ENCODE measurements at regions not wholly inside any gene's neighbourhood (a gene's known extent, or its start where the extent isn't known, plus 50 kb on each side); places are given as distances from the start of the nearest gene placed in this dataset.

- DNase-seq = no peak
Observed at GRCh38 chr3:193997228-193998122, 138.5 kb upstream of the HES1 start.

GRCh38 chr3:193998123-193998448 is 137.9 kb upstream of the HES1 start:
- DNase-seq = peak in 1 of 2 donors; percentile 21

- no peak for DNase-seq
Observed at GRCh38 chr3:193998628-193999195, 137.2 kb upstream of the HES1 start.

DNA sequence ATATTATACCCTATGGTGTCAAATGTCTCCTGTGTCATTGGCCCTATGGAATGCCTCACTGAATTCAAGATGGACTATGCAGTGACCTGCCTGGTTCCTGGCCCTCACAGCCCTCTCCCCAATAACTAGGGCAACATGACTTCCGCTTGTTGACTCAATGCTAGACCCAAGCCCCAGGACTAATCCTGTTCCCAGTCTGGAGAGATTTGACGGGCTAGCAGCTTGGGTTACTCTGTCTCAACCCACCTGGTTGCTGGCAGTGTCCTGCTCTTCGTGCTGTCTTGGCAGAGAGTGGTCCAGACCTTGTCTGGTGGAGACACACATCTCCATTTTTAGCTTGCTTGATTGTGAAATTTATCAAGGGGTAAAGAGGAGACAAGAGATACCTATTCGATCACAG is 135.8 kb upstream of the HES1 start:
- no peak for DNase-seq

DNA sequence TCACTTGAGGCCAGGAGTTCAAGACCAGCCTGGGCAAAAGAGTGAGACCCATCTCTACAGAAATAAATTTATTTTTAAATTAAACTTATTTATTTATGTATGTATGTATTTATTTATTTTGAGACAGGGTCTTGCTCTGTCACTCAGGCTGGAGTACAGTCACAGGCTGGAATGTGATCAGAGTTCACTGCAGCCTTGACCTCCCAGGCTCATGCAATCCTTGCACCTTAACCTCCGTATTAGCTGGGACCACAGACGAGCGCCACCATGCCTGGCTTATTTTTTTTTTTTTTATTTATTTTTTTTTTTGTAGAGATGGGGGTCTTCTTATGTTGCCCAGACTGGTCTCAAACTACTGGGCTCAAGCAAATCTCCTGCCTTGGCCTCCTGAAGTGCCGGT is 135.2 kb upstream of the HES1 start:
- no peak for DNase-seq

DNA sequence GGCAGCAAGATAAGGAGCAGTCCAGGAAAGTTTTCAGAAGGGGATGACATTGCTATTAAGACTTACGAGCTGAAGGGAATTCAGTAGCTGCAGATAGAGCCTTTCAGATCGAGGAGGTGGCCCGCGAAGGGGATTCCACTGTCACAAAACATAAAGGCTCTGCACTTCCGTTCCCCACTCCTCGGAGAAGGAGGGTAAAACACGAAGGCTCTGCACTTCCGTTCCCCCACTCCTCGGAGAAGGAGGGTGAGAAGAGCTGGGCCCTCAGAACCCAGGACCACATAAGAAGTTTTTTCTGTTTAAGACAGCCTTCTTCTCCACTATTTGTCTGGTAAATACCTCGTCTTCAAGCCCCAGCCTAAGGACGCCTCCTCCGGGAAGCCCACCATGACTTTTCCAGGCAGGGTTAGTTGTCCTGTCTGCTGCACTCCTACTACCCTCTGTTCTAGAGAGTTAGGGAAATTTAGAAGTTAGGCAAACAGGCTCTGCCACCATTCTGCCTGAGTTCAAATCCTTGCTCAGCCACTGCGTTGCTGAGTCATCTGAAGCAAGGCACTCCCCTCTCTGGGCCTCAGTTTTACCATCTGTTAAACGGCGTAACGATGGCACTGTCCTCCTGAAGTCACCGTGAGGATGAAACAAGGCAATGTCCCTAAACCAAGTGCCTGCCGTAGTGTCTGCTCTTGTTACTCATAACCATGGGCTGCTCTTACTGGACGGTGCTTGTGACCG is 134.1 kb upstream of the HES1 start:
- DNase-seq = no peak

DNA sequence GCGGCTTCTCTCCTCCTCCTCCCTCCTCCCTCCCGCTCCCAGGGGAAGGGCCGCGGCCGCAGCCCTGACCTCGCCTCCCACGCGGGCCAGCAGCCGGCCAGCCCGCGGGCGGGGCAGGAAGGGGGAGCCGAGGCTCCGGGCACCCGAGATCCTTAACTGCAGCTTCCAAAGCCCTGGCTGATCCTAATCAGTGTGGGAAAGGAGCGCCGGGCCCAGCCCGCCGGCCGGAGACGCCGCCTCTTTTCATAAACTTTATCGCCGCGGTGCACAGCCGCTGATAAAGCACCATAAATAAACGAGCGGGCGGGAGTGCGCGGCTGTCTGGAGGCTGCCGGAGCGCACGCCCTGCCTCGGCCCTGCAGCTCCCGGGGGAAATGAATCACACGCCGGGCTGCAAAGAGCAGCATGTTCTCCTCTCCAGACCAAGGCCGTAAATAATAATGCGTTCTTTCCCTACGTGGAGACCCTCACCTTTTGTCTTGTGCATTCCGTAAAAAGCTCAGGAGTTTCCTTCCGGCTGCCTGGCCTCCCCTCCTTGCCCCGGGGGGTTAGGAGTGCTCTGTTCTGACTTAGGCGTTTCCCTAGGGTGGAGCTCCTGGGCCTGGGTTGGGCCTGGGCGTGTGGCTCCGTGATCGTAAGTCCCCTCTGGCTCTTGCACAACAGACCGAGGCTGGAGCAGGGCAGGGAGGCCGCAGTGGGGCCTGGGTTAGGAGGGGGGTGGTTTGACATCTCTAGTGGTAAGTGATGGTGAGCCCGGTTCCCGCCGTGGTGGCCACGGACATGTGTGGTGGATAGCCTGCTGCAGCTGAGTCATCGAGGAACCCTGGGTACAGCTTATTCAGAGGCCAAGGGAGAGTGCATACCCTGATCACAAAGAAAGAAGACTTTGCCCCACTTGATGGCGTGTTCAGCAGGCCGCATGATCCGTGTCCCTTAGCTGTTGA is 132.6 kb upstream of the HES1 start:
- DNase-seq = peak; percentile 77 to 91

DNA sequence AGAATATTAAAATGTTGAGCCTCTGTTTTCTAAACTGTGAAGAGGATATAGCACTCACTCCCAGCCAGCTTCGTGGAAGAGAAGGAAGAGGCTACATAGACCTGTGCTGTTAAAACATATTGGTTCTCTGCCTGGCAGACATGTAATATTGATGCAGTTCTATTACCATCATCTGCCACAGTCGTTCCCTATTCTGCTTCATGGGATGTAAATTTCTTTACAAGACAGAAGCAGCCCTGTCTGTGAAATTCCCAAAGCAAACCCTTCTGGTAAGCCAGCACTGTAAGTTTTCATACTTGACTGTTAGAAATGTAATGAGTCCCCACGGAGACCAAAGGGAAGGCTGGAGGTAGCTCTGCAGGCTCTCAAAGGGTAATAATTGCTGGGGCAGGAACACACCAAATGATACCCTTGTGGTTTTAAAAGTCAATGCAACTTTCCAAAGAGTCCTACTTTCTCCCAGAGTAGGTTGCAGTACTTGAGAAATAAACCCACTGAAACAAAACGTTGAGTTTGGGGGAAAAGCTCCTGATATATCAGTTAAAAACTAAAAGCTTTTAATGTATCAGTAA is 129.9 kb upstream of the HES1 start:
- no peak for DNase-seq

- DNase-seq = no peak
Observed at GRCh38 chr3:194007592-194008337, 128.2 kb upstream of the HES1 start.

GRCh38 chr3:194009019-194009418 is 126.9 kb upstream of the HES1 start:
- no peak for DNase-seq

DNA sequence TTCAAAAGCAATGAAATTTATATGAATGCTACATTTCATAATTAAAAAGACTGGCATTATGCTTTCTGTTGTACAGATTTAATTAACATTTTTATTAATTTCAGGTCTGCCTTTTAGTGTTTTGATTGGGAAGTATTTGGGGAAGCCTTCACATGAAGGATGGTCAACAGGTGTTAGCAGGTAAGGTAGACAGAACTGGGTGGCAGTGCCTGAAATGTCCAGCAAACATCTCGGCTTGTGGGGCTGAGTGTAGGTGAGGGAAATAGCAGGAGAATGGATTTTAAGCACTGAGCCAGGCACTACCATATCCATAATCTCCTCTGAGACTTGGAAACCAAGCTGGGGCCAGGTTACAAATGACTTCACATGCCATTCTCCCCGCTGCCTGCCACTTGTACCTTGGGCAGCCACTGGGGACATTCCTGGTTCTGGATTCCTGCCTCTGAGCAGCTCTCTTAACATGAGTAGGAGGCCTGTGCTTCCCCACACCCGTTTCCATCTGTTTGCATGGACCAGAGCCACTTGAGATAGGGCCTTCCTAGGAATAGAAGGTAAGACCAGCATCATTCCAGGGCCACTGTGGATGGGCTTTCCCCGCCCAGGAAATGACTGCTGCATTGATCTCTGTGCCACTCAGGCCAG is 125.9 kb upstream of the HES1 start:
- no peak for DNase-seq

DNA sequence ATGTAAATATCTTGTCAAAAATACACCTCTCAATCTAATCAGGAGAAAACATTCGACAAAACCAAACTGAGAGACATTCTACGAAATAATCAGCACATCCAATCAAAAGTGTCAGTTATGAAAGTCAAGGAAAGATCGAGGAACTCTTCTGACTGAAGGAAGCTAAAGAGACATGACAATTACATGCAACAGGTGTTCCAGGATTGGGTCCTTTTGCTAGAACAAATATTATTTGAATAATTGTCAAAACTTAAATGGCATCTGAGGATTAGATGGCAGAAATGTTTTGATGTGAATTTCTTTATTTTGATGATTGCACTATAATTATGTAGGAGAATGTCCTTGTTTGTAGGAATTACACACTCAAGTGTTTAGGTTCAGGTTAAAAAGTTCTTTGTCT is 124.1 kb upstream of the HES1 start:
- no peak for DNase-seq

DNA sequence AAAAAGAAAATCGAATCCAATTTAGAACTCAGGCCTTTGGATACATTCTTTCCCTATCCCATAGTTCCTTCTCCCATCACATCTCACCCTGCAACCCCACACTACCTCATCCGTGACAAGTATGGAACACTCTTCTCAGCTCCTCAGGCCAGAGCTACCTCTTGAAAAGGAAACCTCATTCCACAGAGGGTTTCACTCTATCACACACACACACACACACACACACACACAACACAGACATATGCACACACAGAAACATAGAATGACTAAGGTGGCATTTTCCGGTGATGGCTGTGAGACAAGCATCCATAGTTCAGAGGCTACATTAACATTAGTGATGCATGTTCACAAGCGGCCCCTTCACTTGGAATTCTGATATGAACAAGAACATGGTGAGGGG is 122.0 kb upstream of the HES1 start:
- no peak for DNase-seq

DNA sequence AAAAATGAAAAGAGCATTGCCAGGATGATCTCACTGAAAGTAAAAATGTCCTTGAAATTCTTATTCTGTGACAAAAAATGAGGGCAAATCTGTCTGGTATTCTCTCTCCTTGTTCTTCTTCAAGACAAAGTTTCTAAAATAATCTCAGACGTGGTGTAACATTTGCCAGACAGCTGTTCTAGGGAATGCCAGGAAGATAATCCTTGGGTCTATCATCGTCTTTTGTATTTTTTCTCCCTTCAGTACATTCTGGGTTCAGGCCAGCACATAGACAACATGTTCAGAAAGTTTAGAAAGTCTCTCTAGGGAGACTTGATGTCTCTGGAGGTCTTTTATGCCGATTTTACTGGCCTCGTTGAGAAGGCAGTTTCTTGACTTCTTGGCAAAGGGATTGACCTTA is 121.2 kb upstream of the HES1 start:
- no peak for DNase-seq

- no peak for DNase-seq
Observed at GRCh38 chr3:194019398-194020165, 116.4 kb upstream of the HES1 start.

GRCh38 chr3:194022052-194022451 is 113.9 kb upstream of the HES1 start:
- no peak for DNase-seq

GRCh38 chr3:194022816-194023215 is 113.1 kb upstream of the HES1 start:
- DNase-seq = no peak

- peak in 1 of 2 donors; percentile 53 for DNase-seq
Observed at GRCh38 chr3:194023501-194024280, 112.3 kb upstream of the HES1 start.

DNA sequence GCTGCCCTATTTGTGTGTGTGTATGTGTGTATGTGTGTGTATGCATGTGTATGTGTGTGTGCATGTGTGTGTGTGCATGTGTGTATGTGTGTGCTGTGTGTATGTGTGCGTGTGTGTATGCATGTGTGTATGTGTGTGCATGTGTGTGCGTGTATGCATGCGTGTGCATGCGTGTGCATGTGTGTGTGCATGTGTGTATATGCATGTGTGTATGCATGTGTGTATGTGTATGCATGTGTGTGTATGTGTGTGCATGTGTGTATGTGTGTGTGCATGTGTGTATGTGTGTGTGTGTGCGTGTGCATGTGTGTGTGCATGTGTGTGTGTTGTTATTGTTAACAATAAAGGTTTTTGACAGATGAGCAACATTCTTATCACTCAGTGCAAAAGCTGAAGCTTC is 110.8 kb upstream of the HES1 start:
- no peak for DNase-seq

DNA sequence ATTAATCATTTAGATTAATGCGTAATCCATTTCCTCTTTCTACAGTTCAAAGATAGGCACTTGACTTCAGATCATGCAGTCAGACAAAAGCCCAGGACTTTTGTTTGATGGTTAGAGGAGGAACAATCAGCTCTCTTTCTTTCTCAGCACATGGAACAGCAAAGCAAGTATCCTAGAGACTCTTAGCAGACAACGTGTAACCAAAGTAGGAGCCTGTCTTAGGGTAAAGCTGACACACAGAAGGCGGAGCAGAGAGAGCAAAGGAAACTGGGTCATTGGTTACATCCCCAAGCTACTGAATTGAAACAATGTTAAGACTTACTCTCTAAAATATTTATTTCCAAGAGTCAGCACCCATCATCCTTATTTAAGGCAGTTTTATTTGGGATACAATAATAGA is 110.0 kb upstream of the HES1 start:
- no peak for DNase-seq

All from bone marrow (tissue), 2 donors.